WTC11 (cell line): ENCODE measurements at regions not wholly inside any gene's neighbourhood (a gene's known extent, or its start where the extent isn't known, plus 50 kb on each side); places are given as distances from the start of the nearest gene placed in this dataset.
A peak's percentile ranks its signal among the peaks of the same experiment; 100 is the strongest.

ENCODE experiments used
- ATAC-seq: fragments of 200-7000 bp; cut with Tn5 transposase; 2 replicates; pipeline ENCODE4 v1.10.0; 2021; ENCODE audit warnings: mild to moderate bottlenecking, moderate library complexity
- CTCF ChIA-PET: fragments of 300-600 bp; sonication (Branson Sonifier 250); formaldehyde crosslinking; loops from one replicate; lab custom pipeline; 2021; ENCODE audit warnings: antibody characterized with exemption; lab: Charles Lee
- POLR2A ChIA-PET: fragments of 350-600 bp; sonication (Branson Sonifier 250); formaldehyde crosslinking; loops from one replicate; lab custom pipeline; 2021; ENCODE audit warnings: antibody characterized with exemption; lab: Charles Lee
- DNase-seq: peaks from one replicate; pipeline ENCODE4 v3.0.0; 2021; ENCODE audit warnings: low spot score
- H3K27ac Mint-ChIP-seq: 2 replicates; pipeline ENCODE4 v1.8.0; 2021; ENCODE audit warnings: mixed read lengths
- H3K27me3 Mint-ChIP-seq: 2 replicates; pipeline ENCODE4 v1.8.0; 2021; ENCODE audit warnings: low read depth, mild to moderate bottlenecking, moderate library complexity, mixed read lengths
- H3K36me3 Mint-ChIP-seq: 2 replicates; pipeline ENCODE4 v1.8.0; 2021; ENCODE audit warnings: mixed read lengths
- H3K4me1 Mint-ChIP-seq: 2 replicates; pipeline ENCODE4 v1.8.0; 2022; ENCODE audit warnings: mixed read lengths
- H3K4me3 Mint-ChIP-seq: 2 replicates; pipeline ENCODE4 v1.8.0; 2021; ENCODE audit warnings: mild to moderate bottlenecking, moderate library complexity, mixed read lengths
- H3K9me3 Mint-ChIP-seq: 2 replicates; pipeline ENCODE4 v1.8.0; 2021; ENCODE audit warnings: mixed read lengths
- AR ChIP-seq: fragments of 250-450 bp; sonication (Bioruptor Pico); IDR thresholded peaks from 2 replicates; pipeline ENCODE4 v1.9.0; 2021; ENCODE audit warnings: mild to moderate bottlenecking
- ESRRA ChIP-seq: sonication (generic); formaldehyde crosslinking; IDR thresholded peaks from 2 replicates; pipeline ENCODE4 v1.8.1; 2022; ENCODE audit warnings: mild to moderate bottlenecking, missing genetic modification reagents, borderline replicate concordance
- FOXP1 ChIP-seq: sonication (generic); formaldehyde crosslinking; IDR thresholded peaks from 2 replicates; pipeline ENCODE4 v1.8.0; 2022; ENCODE audit warnings: missing genetic modification reagents, mild to moderate bottlenecking, moderate library complexity, borderline replicate concordance
- FOXP4 ChIP-seq: sonication (generic); formaldehyde crosslinking; IDR thresholded peaks from 2 replicates; pipeline ENCODE4 v1.8.0; 2022; ENCODE audit warnings: mild to moderate bottlenecking, missing genetic modification reagents
- HMGA2 ChIP-seq: fragments of 250-450 bp; sonication (Bioruptor Pico); IDR thresholded peaks from 2 replicates; pipeline ENCODE4 v1.4.0; 2021; ENCODE audit warnings: mild to moderate bottlenecking, moderate library complexity
- IRF1 ChIP-seq: sonication (generic); formaldehyde crosslinking; IDR thresholded peaks from 2 replicates; pipeline ENCODE4 v1.8.0; 2023; ENCODE audit warnings: missing genetic modification reagents
- IRF2 ChIP-seq: sonication (generic); formaldehyde crosslinking; IDR thresholded peaks from 2 replicates; pipeline ENCODE4 v1.8.0; 2022; ENCODE audit warnings: low read depth, missing genetic modification reagents, borderline replicate concordance
- MXD4 ChIP-seq: fragments of 250-450 bp; sonication (Bioruptor Pico); IDR thresholded peaks from 2 replicates; pipeline ENCODE4 v1.8.0; 2021; ENCODE audit warnings: mild to moderate bottlenecking, moderate library complexity, borderline replicate concordance
- NFATC4 ChIP-seq: fragments of 250-450 bp; sonication (Bioruptor Pico); IDR thresholded peaks from 2 replicates; pipeline ENCODE4 v1.9.0; 2021; ENCODE audit warnings: mild to moderate bottlenecking
- NFYB ChIP-seq: sonication (generic); formaldehyde crosslinking; conservative IDR thresholded peaks from 2 replicates; pipeline ENCODE4 v1.8.0; 2022; ENCODE audit warnings: low read depth, missing genetic modification reagents
- NR2C2 ChIP-seq: sonication (generic); formaldehyde crosslinking; IDR thresholded peaks from 2 replicates; pipeline ENCODE4 v1.8.0; 2022; ENCODE audit warnings: mild to moderate bottlenecking, missing genetic modification reagents
- RELA ChIP-seq: sonication (generic); formaldehyde crosslinking; IDR thresholded peaks from 2 replicates; pipeline ENCODE4 v1.8.1; 2022; ENCODE audit warnings: missing genetic modification reagents, mild to moderate bottlenecking, borderline replicate concordance
- SMAD3 ChIP-seq: sonication (generic); formaldehyde crosslinking; IDR thresholded peaks from 2 replicates; pipeline ENCODE4 v1.8.0; 2022; ENCODE audit warnings: missing genetic modification reagents, mild to moderate bottlenecking, borderline replicate concordance
- TEAD1 ChIP-seq: sonication (generic); formaldehyde crosslinking; IDR thresholded peaks from 2 replicates; pipeline ENCODE4 v1.8.0; 2022; ENCODE audit warnings: mild to moderate bottlenecking, missing genetic modification reagents
- TP53 ChIP-seq: sonication (generic); formaldehyde crosslinking; IDR thresholded peaks from 2 replicates; pipeline ENCODE4 v1.8.1; 2023; ENCODE audit warnings: mild to moderate bottlenecking, missing genetic modification reagents
- ZNF121 ChIP-seq: sonication (generic); formaldehyde crosslinking; IDR thresholded peaks from 2 replicates; pipeline ENCODE4 v1.8.0; 2023; ENCODE audit warnings: missing genetic modification reagents
- ZNF232 ChIP-seq: sonication (generic); formaldehyde crosslinking; IDR thresholded peaks from 2 replicates; pipeline ENCODE4 v1.8.0; 2022; ENCODE audit warnings: mild to moderate bottlenecking, missing genetic modification reagents
- ZNF263 ChIP-seq: sonication (generic); formaldehyde crosslinking; IDR thresholded peaks from 2 replicates; pipeline ENCODE4 v1.8.1; 2022; ENCODE audit warnings: low read depth, mild to moderate bottlenecking, moderate library complexity, missing genetic modification reagents
- ZNF396 ChIP-seq: fragments of 250-450 bp; sonication (Bioruptor Pico); IDR thresholded peaks from 2 replicates; pipeline ENCODE4 v1.8.0; 2021; ENCODE audit warnings: mild to moderate bottlenecking, moderate library complexity, borderline replicate concordance
- ZNF416 ChIP-seq: fragments of 250-450 bp; sonication (Bioruptor Pico); IDR thresholded peaks from 2 replicates; pipeline ENCODE4 v1.9.0; 2021; ENCODE audit warnings: mild to moderate bottlenecking, inconsistent platforms
- TF ChIP-seq, protein P1 (sequence below): sonication (generic); formaldehyde crosslinking; IDR thresholded peaks from 2 replicates; pipeline ENCODE4 v1.8.0; 2022; ENCODE audit warnings: mild to moderate bottlenecking, missing genetic modification reagents
- TF ChIP-seq, protein P2 (sequence below): fragments of 250-450 bp; sonication (Bioruptor Pico); IDR thresholded peaks from 2 replicates; pipeline ENCODE4 v1.9.0; 2021; ENCODE audit warnings: mild to moderate bottlenecking, borderline replicate concordance

DNA sequence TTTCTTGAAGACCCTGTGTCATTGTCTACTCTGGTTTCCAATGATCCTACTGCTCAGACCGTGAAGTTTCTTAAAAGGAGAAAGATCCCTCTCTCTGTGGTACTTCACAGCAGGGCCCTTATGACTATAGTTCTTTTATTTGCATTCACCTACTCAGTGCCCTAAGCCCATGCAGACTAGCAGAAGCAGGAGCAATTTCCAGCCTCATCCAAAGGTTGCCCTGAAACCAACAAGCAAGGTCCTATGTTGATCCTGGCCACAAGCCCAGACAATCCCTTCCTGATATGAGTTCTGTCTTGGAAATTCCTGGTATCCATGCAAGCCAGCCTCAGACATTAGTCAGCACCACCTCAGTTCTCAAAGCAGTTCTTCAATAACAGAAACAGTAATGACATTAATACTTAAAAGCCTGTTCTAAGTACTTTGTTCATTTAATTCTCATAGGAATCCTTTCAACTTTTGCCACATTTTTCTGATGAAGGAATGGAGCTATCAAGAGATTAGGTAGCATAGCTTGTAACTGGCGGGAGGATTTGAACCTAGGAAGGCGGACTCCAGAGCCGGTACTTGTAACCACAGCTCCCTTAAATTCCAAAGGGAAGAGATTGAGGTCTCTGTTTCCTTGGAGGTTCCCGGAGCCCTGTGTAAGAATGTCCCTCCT, 58.1 kb upstream of the ST8SIA6 start:
- ATAC-seq, result no peak; the same call in 1 of the 2 replicates
- no peaks in the 10 kb centered on the region; the same call in 1 of the 2 replicates for H3K27me3 Mint-ChIP-seq
- TF ChIP-seq, protein P1, sequence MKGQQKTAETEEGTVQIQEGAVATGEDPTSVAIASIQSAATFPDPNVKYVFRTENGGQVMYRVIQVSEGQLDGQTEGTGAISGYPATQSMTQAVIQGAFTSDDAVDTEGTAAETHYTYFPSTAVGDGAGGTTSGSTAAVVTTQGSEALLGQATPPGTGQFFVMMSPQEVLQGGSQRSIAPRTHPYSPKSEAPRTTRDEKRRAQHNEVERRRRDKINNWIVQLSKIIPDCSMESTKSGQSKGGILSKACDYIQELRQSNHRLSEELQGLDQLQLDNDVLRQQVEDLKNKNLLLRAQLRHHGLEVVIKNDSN, result no peak
- no peak for TF ChIP-seq RELA
- TF ChIP-seq TP53 (CRISPR knock-in tag), result no peak
- TF ChIP-seq IRF2, result no peak
- TF ChIP-seq TEAD1, result no peak
- TF ChIP-seq NFATC4 (CRISPR knock-in tag), result no peak
- no peak for TF ChIP-seq ZNF263 (CRISPR knock-in tag)
- TF ChIP-seq ZNF396, result no peak
- TF ChIP-seq FOXP4, result no peak
- TF ChIP-seq, all 79 proteins: peak for 0
- peaks cover 8% of the 10 kb centered on the region for H3K36me3 Mint-ChIP-seq
- no peak overlapping the region for H3K27ac Mint-ChIP-seq
- POLR2A ChIA-PET, result no interaction called here
- CTCF ChIA-PET, result no interaction called here
- peaks cover 5% of the 10 kb centered on the region; the same call in 1 of the 2 replicates for H3K4me1 Mint-ChIP-seq
- peaks cover 26% of the 10 kb centered on the region for H3K9me3 Mint-ChIP-seq
- no peak overlapping the region for H3K4me3 Mint-ChIP-seq
- no peak for DNase-seq

- Mint-ChIP-seq H3K9me3 (peaks cover 17% of the 10 kb centered on the region), H3K27me3 (no peaks in the 10 kb centered on the region; the same call in 1 of the 2 replicates), H3K27ac (no peak overlapping the region)
- TF ChIP-seq ESRRA (CRISPR knock-in tag) (no peak), ZNF121 (peak; percentile 82; the same call in 1 of the 2 replicates), NR2C2 (no peak), MXD4 (CRISPR knock-in tag) (no peak), SMAD3 (no peak), ZNF232 (CRISPR knock-in tag) (no peak), NFYB (CRISPR knock-in tag) (no peak), ZNF263 (CRISPR knock-in tag) (no peak)
- TF ChIP-seq, all 79 proteins: peak for 1
- ChIA-PET CTCF (no interaction called here), POLR2A (no interaction called here)
- no peak for DNase-seq
- peaks cover 8% of the 10 kb centered on the region for H3K36me3 Mint-ChIP-seq
- ATAC-seq, result no peak
- H3K4me1 Mint-ChIP-seq, result peaks cover 5% of the 10 kb centered on the region; the same call in 1 of the 2 replicates
- H3K4me3 Mint-ChIP-seq, result no peak overlapping the region
Measured at GRCh38 chr10:17510242-17510908, 56.0 kb upstream of the ST8SIA6 start.

DNA sequence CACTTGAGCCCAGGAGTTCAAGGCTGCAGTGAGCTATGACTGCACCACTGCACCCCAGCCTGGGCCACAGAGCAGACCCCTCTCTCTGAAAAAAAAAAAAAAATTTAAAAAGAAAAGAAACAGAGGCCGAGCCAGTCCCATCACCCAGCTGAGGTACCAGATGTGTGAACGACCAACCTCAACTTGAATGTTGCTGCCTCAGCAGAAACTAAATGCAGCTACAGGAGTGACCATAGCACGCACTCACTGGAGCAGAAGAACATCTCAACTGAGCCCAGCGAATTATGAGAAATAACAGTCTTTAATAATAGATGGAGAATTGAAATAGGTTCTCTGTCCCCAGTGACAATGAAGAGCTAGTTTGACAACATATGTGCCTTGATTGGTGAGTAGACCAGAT, 53.1 kb upstream of the ST8SIA6 start:
- Mint-ChIP-seq H3K9me3 (peaks cover 11% of the 10 kb centered on the region), H3K36me3 (0 out of 2 replicates have a peak, but pooled peaks cover 3% of the 10 kb centered on the region), H3K27me3 (no peaks in the 10 kb centered on the region; the same call in 1 of the 2 replicates), H3K4me3 (no peak overlapping the region), H3K27ac (no peak overlapping the region), H3K4me1 (peaks cover 5% of the 10 kb centered on the region; the same call in 1 of the 2 replicates)
- ATAC-seq (no peak), DNase-seq (no peak)
- ChIA-PET CTCF (no interaction called here), POLR2A (no interaction called here)
- TF ChIP-seq NFATC4 (CRISPR knock-in tag) (no peak), HMGA2 (CRISPR knock-in tag) (no peak), IRF1 (CRISPR knock-in tag) (no peak), AR (CRISPR knock-in tag) (no peak), ZNF232 (CRISPR knock-in tag) (no peak), ZNF121 (no peak), FOXP1 (no peak), ZNF416 (CRISPR knock-in tag) (no peak)
- TF ChIP-seq, protein P2, sequence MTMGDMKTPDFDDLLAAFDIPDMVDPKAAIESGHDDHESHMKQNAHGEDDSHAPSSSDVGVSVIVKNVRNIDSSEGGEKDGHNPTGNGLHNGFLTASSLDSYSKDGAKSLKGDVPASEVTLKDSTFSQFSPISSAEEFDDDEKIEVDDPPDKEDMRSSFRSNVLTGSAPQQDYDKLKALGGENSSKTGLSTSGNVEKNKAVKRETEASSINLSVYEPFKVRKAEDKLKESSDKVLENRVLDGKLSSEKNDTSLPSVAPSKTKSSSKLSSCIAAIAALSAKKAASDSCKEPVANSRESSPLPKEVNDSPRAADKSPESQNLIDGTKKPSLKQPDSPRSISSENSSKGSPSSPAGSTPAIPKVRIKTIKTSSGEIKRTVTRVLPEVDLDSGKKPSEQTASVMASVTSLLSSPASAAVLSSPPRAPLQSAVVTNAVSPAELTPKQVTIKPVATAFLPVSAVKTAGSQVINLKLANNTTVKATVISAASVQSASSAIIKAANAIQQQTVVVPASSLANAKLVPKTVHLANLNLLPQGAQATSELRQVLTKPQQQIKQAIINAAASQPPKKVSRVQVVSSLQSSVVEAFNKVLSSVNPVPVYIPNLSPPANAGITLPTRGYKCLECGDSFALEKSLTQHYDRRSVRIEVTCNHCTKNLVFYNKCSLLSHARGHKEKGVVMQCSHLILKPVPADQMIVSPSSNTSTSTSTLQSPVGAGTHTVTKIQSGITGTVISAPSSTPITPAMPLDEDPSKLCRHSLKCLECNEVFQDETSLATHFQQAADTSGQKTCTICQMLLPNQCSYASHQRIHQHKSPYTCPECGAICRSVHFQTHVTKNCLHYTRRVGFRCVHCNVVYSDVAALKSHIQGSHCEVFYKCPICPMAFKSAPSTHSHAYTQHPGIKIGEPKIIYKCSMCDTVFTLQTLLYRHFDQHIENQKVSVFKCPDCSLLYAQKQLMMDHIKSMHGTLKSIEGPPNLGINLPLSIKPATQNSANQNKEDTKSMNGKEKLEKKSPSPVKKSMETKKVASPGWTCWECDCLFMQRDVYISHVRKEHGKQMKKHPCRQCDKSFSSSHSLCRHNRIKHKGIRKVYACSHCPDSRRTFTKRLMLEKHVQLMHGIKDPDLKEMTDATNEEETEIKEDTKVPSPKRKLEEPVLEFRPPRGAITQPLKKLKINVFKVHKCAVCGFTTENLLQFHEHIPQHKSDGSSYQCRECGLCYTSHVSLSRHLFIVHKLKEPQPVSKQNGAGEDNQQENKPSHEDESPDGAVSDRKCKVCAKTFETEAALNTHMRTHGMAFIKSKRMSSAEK (CRISPR knock-in tag), result no peak
